ENCODE measurements at regions not wholly inside any gene's neighbourhood (a gene's known extent, or its start where the extent isn't known, plus 50 kb on each side); places are given as distances from the start of the nearest gene placed in this dataset.

GRCh38 chr1:56436912-56437417 is 142.4 kb downstream of the PLPP3 start:
- TF ChIP-seq, protein P1, sequence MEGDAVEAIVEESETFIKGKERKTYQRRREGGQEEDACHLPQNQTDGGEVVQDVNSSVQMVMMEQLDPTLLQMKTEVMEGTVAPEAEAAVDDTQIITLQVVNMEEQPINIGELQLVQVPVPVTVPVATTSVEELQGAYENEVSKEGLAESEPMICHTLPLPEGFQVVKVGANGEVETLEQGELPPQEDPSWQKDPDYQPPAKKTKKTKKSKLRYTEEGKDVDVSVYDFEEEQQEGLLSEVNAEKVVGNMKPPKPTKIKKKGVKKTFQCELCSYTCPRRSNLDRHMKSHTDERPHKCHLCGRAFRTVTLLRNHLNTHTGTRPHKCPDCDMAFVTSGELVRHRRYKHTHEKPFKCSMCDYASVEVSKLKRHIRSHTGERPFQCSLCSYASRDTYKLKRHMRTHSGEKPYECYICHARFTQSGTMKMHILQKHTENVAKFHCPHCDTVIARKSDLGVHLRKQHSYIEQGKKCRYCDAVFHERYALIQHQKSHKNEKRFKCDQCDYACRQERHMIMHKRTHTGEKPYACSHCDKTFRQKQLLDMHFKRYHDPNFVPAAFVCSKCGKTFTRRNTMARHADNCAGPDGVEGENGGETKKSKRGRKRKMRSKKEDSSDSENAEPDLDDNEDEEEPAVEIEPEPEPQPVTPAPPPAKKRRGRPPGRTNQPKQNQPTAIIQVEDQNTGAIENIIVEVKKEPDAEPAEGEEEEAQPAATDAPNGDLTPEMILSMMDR (conservative IDR thresholded peaks at IDR 0.05 in 1 of 2, IDR thresholded peaks at IDR 0.05 in 1 of 2; ENCODE audit: extremely low read depth in 1 of 2, insufficient read depth in 1 of 2, low read depth in 1 of 2, low read length in 2 of 2), result no peak
- no peak for TF ChIP-seq EZH2 (IDR thresholded peaks at IDR 0.05; ENCODE audit: borderline replicate concordance, low read length)

Data from mammary epithelial cell (primary cell).